GM18861 (cell line): ENCODE measurements at regions not wholly inside any gene's neighbourhood (a gene's known extent, or its start where the extent isn't known, plus 50 kb on each side); places are given as distances from the start of the nearest gene placed in this dataset.

Experiments
- ATAC-seq: cut with Tn5 transposase; IDR thresholded peaks from one replicate; pipeline ENCODE4 v1.9.1; 2021; ENCODE audit not compliant: unreplicated experiment

GRCh38 chr5:51027271-51027670, 356.0 kb upstream of the ISL1 start:
- ATAC-seq, result no peak

GRCh38 chr5:51028394-51028793, 354.9 kb upstream of the ISL1 start:
- no peak for ATAC-seq

- no peak for ATAC-seq
Measured at GRCh38 chr5:51033215-51033614, 350.0 kb upstream of the ISL1 start.

- ATAC-seq, result no peak
Measured at GRCh38 chr5:51034222-51034901, 348.9 kb upstream of the ISL1 start.

- ATAC-seq, result no peak
Measured at GRCh38 chr5:51039424-51040329, 343.6 kb upstream of the ISL1 start.

GRCh38 chr5:51043745-51044144, 339.5 kb upstream of the ISL1 start:
- no peak for ATAC-seq

- no peak for ATAC-seq
Measured at GRCh38 chr5:51047369-51047768, 335.9 kb upstream of the ISL1 start.

- no peak for ATAC-seq
Measured at GRCh38 chr5:51053361-51053760, 329.9 kb upstream of the ISL1 start.

- no peak for ATAC-seq
Measured at GRCh38 chr5:51060953-51061352, 322.3 kb upstream of the ISL1 start.

GRCh38 chr5:51072937-51073336, 310.3 kb upstream of the ISL1 start:
- no peak for ATAC-seq

- ATAC-seq, result no peak
Measured at GRCh38 chr5:51082741-51083140, 300.5 kb upstream of the ISL1 start.

GRCh38 chr5:51091816-51092215, 291.4 kb upstream of the ISL1 start:
- no peak for ATAC-seq

GRCh38 chr5:51095486-51095885, 287.8 kb upstream of the ISL1 start:
- no peak for ATAC-seq

- ATAC-seq, result no peak
Measured at GRCh38 chr5:51096859-51097258, 286.4 kb upstream of the ISL1 start.

GRCh38 chr5:51099173-51099853, 283.9 kb upstream of the ISL1 start:
- ATAC-seq, result no peak

GRCh38 chr5:51104556-51104955, 278.7 kb upstream of the ISL1 start:
- no peak for ATAC-seq

- ATAC-seq, result no peak
Measured at GRCh38 chr5:51109786-51110410, 273.4 kb upstream of the ISL1 start.

- no peak for ATAC-seq
Measured at GRCh38 chr5:51131266-51131665, 252.0 kb upstream of the ISL1 start.

- ATAC-seq, result no peak
Measured at GRCh38 chr5:51138164-51138563, 245.1 kb upstream of the ISL1 start.

- no peak for ATAC-seq
Measured at GRCh38 chr5:51148437-51148836, 234.8 kb upstream of the ISL1 start.

GRCh38 chr5:51156222-51156621, 227.0 kb upstream of the ISL1 start:
- no peak for ATAC-seq
